OCI-LY1 (cell line): ENCODE measurements at regions not wholly inside any gene's neighbourhood (a gene's known extent, or its start where the extent isn't known, plus 50 kb on each side); places are given as distances from the start of the nearest gene placed in this dataset.

Experiments used
- H2AFZ ChIP-seq: fragments of 200-600 bp; sonication (generic), shearing (Covaris generic); 2 replicates; pipeline ENCODE4 v1.6.0; 2014; ENCODE audit warnings: antibody characterized with exemption, mild to moderate bottlenecking, low read length
- H3F3A ChIP-seq: fragments of 200-600 bp; sonication (generic), shearing (Covaris generic); 2 replicates; pipeline ENCODE4 v1.6.0; 2014; ENCODE audit warnings: mild to moderate bottlenecking, antibody characterized with exemption, low read length, moderate library complexity; ENCODE audit not compliant: insufficient read depth
- H3K27ac ChIP-seq: fragments of 200-600 bp; sonication (generic); 2 replicates; pipeline ENCODE4 v1.5.1; 2014; ENCODE audit warnings: low read length, mixed run types, mild to moderate bottlenecking, low read depth; ENCODE audit not compliant: poor library complexity, severe bottlenecking
- H3K27me3 ChIP-seq: fragments of 200-600 bp; sonication (generic); 2 replicates; pipeline ENCODE4 v1.6.0; 2014; ENCODE audit warnings: antibody characterized with exemption, mild to moderate bottlenecking, low read length, moderate library complexity; ENCODE audit not compliant: insufficient read depth
- H3K36me3 ChIP-seq: fragments of 200-600 bp; sonication (generic); 2 replicates; pipeline ENCODE4 v1.6.1; 2014; ENCODE audit warnings: mild to moderate bottlenecking, antibody characterized with exemption, low read length, moderate library complexity, mixed read lengths; ENCODE audit not compliant: insufficient read depth
- H3K4me1 ChIP-seq: fragments of 200-600 bp; sonication (generic); 2 replicates; pipeline ENCODE4 v1.5.1; 2014; ENCODE audit warnings: mild to moderate bottlenecking, low read length, moderate library complexity; ENCODE audit not compliant: insufficient read depth, severe bottlenecking
- H3K4me2 ChIP-seq: fragments of 200-600 bp; sonication (generic), shearing (Covaris generic); 2 replicates; pipeline ENCODE4 v1.6.1; 2014; ENCODE audit warnings: low read length
- H3K4me3 ChIP-seq: fragments of 200-600 bp; sonication (generic); 2 replicates; pipeline ENCODE4 v1.5.1; 2014; ENCODE audit warnings: low read length, low read depth, mild to moderate bottlenecking, mixed read lengths; ENCODE audit not compliant: poor library complexity, severe bottlenecking
- H3K79me2 ChIP-seq: fragments of 200-600 bp; shearing (Covaris generic); 2 replicates; pipeline ENCODE4 v1.6.1; 2016; ENCODE audit warnings: mixed run types, low read length, mixed read lengths; ENCODE audit not compliant: insufficient read depth
- H3K9ac ChIP-seq: fragments of 200-600 bp; sonication (generic), shearing (Covaris generic); 2 replicates; pipeline ENCODE4 v1.6.1; 2014; ENCODE audit warnings: mild to moderate bottlenecking, low read length, mixed read lengths
- H3K9me2 ChIP-seq: fragments of 200-600 bp; sonication (generic), shearing (Covaris generic); 2 replicates; pipeline ENCODE4 v1.6.1; 2014; ENCODE audit warnings: low read depth, mild to moderate bottlenecking, low read length, mixed read lengths
- H3K9me3 ChIP-seq: fragments of 200-600 bp; shearing (Covaris generic); 2 replicates; pipeline ENCODE4 v1.6.1; 2014; ENCODE audit warnings: low read length, mixed read lengths
- H4K20me1 ChIP-seq: fragments of 200-600 bp; sonication (generic), shearing (Covaris generic); 2 replicates; pipeline ENCODE4 v1.6.0; 2016; ENCODE audit warnings: mild to moderate bottlenecking, low read length; ENCODE audit not compliant: insufficient read depth
- EZH2 ChIP-seq: fragments of 200-600 bp; sonication (generic), shearing (Covaris generic); IDR thresholded peaks from 2 replicates; pipeline ENCODE4 v1.8.0; 2017; ENCODE audit warnings: borderline replicate concordance, mixed run types, mild to moderate bottlenecking, antibody characterized with exemption, low read length, moderate library complexity, mixed read lengths
- TF ChIP-seq, protein P1 (sequence below): fragments of 200-600 bp; sonication (generic), shearing (Covaris generic); IDR thresholded peaks from 2 replicates; pipeline ENCODE4 v1.5.1; 2017; ENCODE audit warnings: mild to moderate bottlenecking, antibody characterized with exemption, low read length, moderate library complexity, mixed read lengths

- H3K9ac ChIP-seq = no peak overlapping the region
- H3K36me3 ChIP-seq = no peaks in the 10 kb centered on the region
- H3K4me2 ChIP-seq = no peak overlapping the region
- H3K27ac ChIP-seq = no peak overlapping the region
- H3K9me3 ChIP-seq = no peaks in the 10 kb centered on the region
- no peaks in the 10 kb centered on the region for H3F3A ChIP-seq
- no peaks in the 10 kb centered on the region for H4K20me1 ChIP-seq
- no peaks in the 10 kb centered on the region for H3K79me2 ChIP-seq
- H3K4me1 ChIP-seq = peaks cover 9% of the 10 kb centered on the region
- H3K9me2 ChIP-seq = no peaks in the 10 kb centered on the region
- no peak for TF ChIP-seq EZH2
- TF ChIP-seq, protein P1, sequence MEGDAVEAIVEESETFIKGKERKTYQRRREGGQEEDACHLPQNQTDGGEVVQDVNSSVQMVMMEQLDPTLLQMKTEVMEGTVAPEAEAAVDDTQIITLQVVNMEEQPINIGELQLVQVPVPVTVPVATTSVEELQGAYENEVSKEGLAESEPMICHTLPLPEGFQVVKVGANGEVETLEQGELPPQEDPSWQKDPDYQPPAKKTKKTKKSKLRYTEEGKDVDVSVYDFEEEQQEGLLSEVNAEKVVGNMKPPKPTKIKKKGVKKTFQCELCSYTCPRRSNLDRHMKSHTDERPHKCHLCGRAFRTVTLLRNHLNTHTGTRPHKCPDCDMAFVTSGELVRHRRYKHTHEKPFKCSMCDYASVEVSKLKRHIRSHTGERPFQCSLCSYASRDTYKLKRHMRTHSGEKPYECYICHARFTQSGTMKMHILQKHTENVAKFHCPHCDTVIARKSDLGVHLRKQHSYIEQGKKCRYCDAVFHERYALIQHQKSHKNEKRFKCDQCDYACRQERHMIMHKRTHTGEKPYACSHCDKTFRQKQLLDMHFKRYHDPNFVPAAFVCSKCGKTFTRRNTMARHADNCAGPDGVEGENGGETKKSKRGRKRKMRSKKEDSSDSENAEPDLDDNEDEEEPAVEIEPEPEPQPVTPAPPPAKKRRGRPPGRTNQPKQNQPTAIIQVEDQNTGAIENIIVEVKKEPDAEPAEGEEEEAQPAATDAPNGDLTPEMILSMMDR = no peak
- H2AFZ ChIP-seq = no peak overlapping the region
- H3K4me3 ChIP-seq = no peak overlapping the region
- peaks cover 6% of the 10 kb centered on the region for H3K27me3 ChIP-seq
Observed at GRCh38 chr17:77613627-77614026, 344.9 kb upstream of the TNRC6C start.

DNA sequence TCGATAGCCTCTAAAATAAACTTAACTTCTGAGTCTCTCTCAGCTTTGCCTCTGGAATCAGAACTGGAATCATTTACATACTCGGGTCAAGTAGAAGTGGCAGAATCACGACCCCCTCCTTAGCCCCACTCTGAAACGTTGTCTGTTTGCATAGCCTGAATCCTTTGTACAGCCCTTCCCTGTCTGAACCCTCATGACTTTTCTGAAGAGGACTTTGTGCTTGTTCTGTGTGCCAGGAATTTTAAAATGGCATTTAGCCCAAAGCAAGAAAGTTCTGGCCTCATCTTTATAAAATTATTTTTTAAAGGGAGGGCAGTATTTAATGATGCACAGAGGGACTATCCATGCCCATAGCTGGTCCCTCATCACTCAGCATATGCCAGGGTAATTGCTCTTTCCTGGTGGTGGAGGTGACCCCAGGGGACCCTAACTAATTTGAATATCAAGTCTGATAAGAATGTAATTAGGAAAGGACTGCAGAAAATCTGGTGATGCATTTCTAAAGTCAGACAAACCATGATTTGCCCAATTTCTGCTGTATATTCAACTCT lies 342.7 kb upstream of the TNRC6C start:
- Histone ChIP-seq H3K27me3 (peaks cover 6% of the 10 kb centered on the region), H3K4me3 (no peak overlapping the region), H3K9ac (no peak overlapping the region), H4K20me1 (no peaks in the 10 kb centered on the region), H3K9me3 (no peaks in the 10 kb centered on the region), H3K79me2 (no peaks in the 10 kb centered on the region), H3K27ac (no peak overlapping the region), H3K9me2 (no peaks in the 10 kb centered on the region), H3K36me3 (no peaks in the 10 kb centered on the region; the same call in 1 of the 2 replicates), H2AFZ (no peak overlapping the region), H3K4me2 (no peak overlapping the region), H3F3A (no peaks in the 10 kb centered on the region), H3K4me1 (no peaks in the 10 kb centered on the region)
- TF ChIP-seq, protein P1 = no peak
- TF ChIP-seq EZH2 = no peak

DNA sequence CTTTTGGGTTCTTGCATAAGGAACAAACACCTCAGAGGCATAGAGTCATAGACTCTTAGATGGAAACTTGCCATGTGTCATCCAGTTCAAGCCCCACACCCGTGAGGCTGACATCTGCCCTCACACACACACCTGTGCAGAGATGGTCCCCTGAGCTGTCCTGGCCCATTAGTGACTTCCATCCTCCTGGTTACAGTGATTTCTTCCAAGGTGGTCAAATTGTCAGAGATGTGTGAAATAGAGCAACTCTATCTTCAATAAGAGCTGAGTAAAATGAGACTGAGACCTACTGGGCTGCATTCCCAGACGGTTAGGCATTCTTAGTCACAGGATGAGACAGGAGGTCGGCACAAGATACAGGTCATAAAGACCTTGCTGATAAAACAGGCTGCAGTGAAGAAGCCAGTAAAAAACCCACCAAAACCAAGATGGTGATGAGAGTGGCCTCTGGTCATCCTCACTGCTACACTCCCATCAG lies 342.2 kb upstream of the TNRC6C start:
- no peaks in the 10 kb centered on the region for H3F3A ChIP-seq
- H3K27ac ChIP-seq = no peak overlapping the region
- no peaks in the 10 kb centered on the region for H3K79me2 ChIP-seq
- no peaks in the 10 kb centered on the region for H3K4me1 ChIP-seq
- H3K9ac ChIP-seq = no peak overlapping the region
- peaks cover under 1% of the 10 kb centered on the region for H3K27me3 ChIP-seq
- no peaks in the 10 kb centered on the region for H3K9me3 ChIP-seq
- no peak overlapping the region for H2AFZ ChIP-seq
- H3K9me2 ChIP-seq = no peaks in the 10 kb centered on the region
- H3K36me3 ChIP-seq = no peaks in the 10 kb centered on the region; the same call in 1 of the 2 replicates
- H3K4me3 ChIP-seq = no peak overlapping the region
- H4K20me1 ChIP-seq = no peaks in the 10 kb centered on the region
- H3K4me2 ChIP-seq = no peak overlapping the region
- TF ChIP-seq, protein P1 = no peak
- TF ChIP-seq EZH2 = no peak
